H1 (cell line): ENCODE measurements at regions not wholly inside any gene's neighbourhood (a gene's known extent, or its start where the extent isn't known, plus 50 kb on each side); places are given as distances from the start of the nearest gene placed in this dataset.

Experiments
- CTCF ChIA-PET: fragments of 300-600 bp; sonication (Branson Sonifier 250); formaldehyde crosslinking; loops from one replicate; lab custom pipeline; 2021; ENCODE audit not compliant: partially characterized antibody; lab: Charles Lee
- POLR2A ChIA-PET: fragments of 300-600 bp; sonication (Branson Sonifier 250); formaldehyde crosslinking; loops from one replicate; lab custom pipeline; 2021; ENCODE audit warnings: inconsistent platforms; ENCODE audit not compliant: partially characterized antibody; lab: Charles Lee
- DNase-seq, 2 experiments: peaks; one replicate each; pipeline versions ENCODE4 v3.0.0 to v3.0.0-alpha.2; 2010 to 2022; ENCODE audit warnings: low spot score in 2 of 2, low read depth in 1 of 2, mixed read lengths in 1 of 2
- FAIRE-seq: peaks from 2 replicates; lab custom pipeline; 2011; peaks lifted over from hg19 to GRCh38; lab: Jason Lieb, UNC
- H2AFZ ChIP-seq: 2 replicates; pipeline ENCODE4 v1.8.1; 2012; ENCODE audit warnings: low read length, inconsistent platforms
- H2AK5ac ChIP-seq: 2 replicates; pipeline ENCODE4 v1.6.1; 2013; ENCODE audit warnings: low read depth, low read length
- H2BK120ac ChIP-seq: replicated peaks from 2 replicates; pipeline ENCODE3; 2013; ENCODE audit warnings: low read depth, low read length, inconsistent platforms
- H2BK12ac ChIP-seq: 2 replicates; pipeline ENCODE4 v1.6.1; 2013; ENCODE audit warnings: low read depth, low read length
- H2BK15ac ChIP-seq: 2 replicates; pipeline ENCODE4 v1.6.1; 2013; ENCODE audit warnings: low read length
- H2BK20ac ChIP-seq: 2 replicates; pipeline ENCODE4 v1.6.1; 2013; ENCODE audit warnings: low read length
- H2BK5ac ChIP-seq: 2 replicates; pipeline ENCODE4 v1.6.1; 2013; ENCODE audit warnings: low read depth, low read length
- H3K14ac ChIP-seq: 2 replicates; pipeline ENCODE4 v1.6.1; 2013; ENCODE audit warnings: inconsistent platforms; ENCODE audit not compliant: insufficient read length
- H3K18ac ChIP-seq: 2 replicates; pipeline ENCODE4 v1.6.1; 2013; ENCODE audit warnings: low read length; ENCODE audit errors: extremely low read depth
- H3K23ac ChIP-seq: 2 replicates; pipeline ENCODE4 v1.6.1; 2013; ENCODE audit warnings: inconsistent platforms; ENCODE audit not compliant: insufficient read length
- H3K23me2 ChIP-seq: 2 replicates; pipeline ENCODE4 v1.6.1; 2013; ENCODE audit warnings: low read depth, low read length
- H3K27ac ChIP-seq: 2 replicates; pipeline ENCODE4 v1.6.1; 2011; ENCODE audit warnings: low read depth, low read length, inconsistent platforms
- H3K27me3 ChIP-seq, 4 experiments: replicated peaks in 1 of 4; 1 replicate in 1 of 4; 2 replicates in 3 of 4; pipeline versions ENCODE4 v1.6.1 to v1.8.1; 2011 to 2013; ENCODE audit warnings: low read length in 3 of 4, mild to moderate bottlenecking in 3 of 4, inconsistent platforms in 2 of 4, mixed read lengths in 2 of 4, moderate library complexity in 1 of 4; ENCODE audit not compliant: control insufficient read depth in 3 of 4, insufficient read depth in 3 of 4; ENCODE audit errors: extremely low read depth in 1 of 4
- H3K36me3 ChIP-seq, 4 experiments: 2 replicates each; pipeline versions ENCODE4 v1.6.1 to v1.8.1; 2011 to 2013; ENCODE audit warnings: mild to moderate bottlenecking in 4 of 4, low read length in 3 of 4, moderate library complexity in 2 of 4, control low read depth in 1 of 4, inconsistent platforms in 1 of 4; ENCODE audit not compliant: insufficient read depth in 4 of 4, control insufficient read depth in 2 of 4
- H3K4ac ChIP-seq: replicated peaks from 2 replicates; pipeline ENCODE3; 2013; ENCODE audit warnings: low read length, low read depth, mixed read lengths, inconsistent platforms; ENCODE audit not compliant: insufficient read length
- H3K4me1 ChIP-seq, 4 experiments: replicated peaks in 1 of 4; 1 replicate in 1 of 4; 2 replicates in 3 of 4; pipeline versions ENCODE4 v1.6.1 to v1.8.1; 2011 to 2013; ENCODE audit warnings: low read length in 3 of 4, inconsistent platforms in 2 of 4, mixed read lengths in 1 of 4; ENCODE audit not compliant: insufficient read depth in 4 of 4, control insufficient read depth in 3 of 4
- H3K4me2 ChIP-seq, 2 experiments: 2 replicates each; pipeline versions ENCODE4 v1.6.1 to v1.8.1; 2011 to 2013; ENCODE audit warnings: low read depth in 2 of 2, low read length in 2 of 2, control low read depth in 1 of 2, inconsistent platforms in 1 of 2, mild to moderate bottlenecking in 1 of 2; ENCODE audit not compliant: insufficient read depth in 1 of 2
- H3K4me3 ChIP-seq, 4 experiments: fragments of 200-600, 300-600 bp in 1 of 4; sonication (generic), shearing (Covaris generic), sonication (Bioruptor Twin) in 1 of 4; 2 replicates each; pipeline versions ENCODE4 v1.5.1 to v1.8.1; 2011 to 2016; ENCODE audit warnings: low read length in 4 of 4, low read depth in 3 of 4, control low read depth in 2 of 4, inconsistent platforms in 2 of 4, mild to moderate bottlenecking in 2 of 4, mixed read lengths in 1 of 4, moderate library complexity in 1 of 4; ENCODE audit not compliant: insufficient read depth in 2 of 4; ENCODE audit errors: extremely low read depth in 1 of 4
- H3K56ac ChIP-seq: replicated peaks from 2 replicates; pipeline ENCODE3; 2013; ENCODE audit warnings: low read depth, mild to moderate bottlenecking, mixed read lengths, low read length, inconsistent platforms; ENCODE audit not compliant: insufficient read length
- H3K79me1 ChIP-seq: 2 replicates; pipeline ENCODE4 v1.6.1; 2013; ENCODE audit warnings: low read depth, low read length, control low read depth
- H3K79me2 ChIP-seq, 2 experiments: 2 replicates each; pipeline versions ENCODE4 v1.6.1 to v1.8.1; 2012 to 2013; ENCODE audit warnings: low read length in 2 of 2, mild to moderate bottlenecking in 2 of 2, inconsistent platforms in 1 of 2; ENCODE audit not compliant: insufficient read depth in 2 of 2, control insufficient read depth in 1 of 2
- H3K9ac ChIP-seq, 4 experiments: replicated peaks in 1 of 4; 1 replicate in 1 of 4; 2 replicates in 3 of 4; pipeline versions ENCODE4 v1.6.1 to v1.8.1; 2011 to 2013; ENCODE audit warnings: low read depth in 3 of 4, low read length in 3 of 4, control low read depth in 2 of 4, mild to moderate bottlenecking in 2 of 4, moderate library complexity in 2 of 4, inconsistent platforms in 1 of 4; ENCODE audit errors: extremely low read depth in 1 of 4
- H3K9me3 ChIP-seq, 2 experiments: 2 replicates each; pipeline versions ENCODE4 v1.6.1 to v1.8.1; 2012 to 2013; ENCODE audit warnings: mild to moderate bottlenecking in 2 of 2, moderate library complexity in 2 of 2, control low read depth in 1 of 2, inconsistent platforms in 1 of 2, low read depth in 1 of 2, low read length in 1 of 2, mixed read lengths in 1 of 2; ENCODE audit not compliant: insufficient read depth in 2 of 2
- H4K20me1 ChIP-seq, 2 experiments: replicated peaks in 1 of 2; 2 replicates each; pipeline versions ENCODE3 to v1.8.1; 2011 to 2013; ENCODE audit warnings: inconsistent platforms in 2 of 2, low read length in 2 of 2, mild to moderate bottlenecking in 1 of 2; ENCODE audit not compliant: insufficient read depth in 2 of 2, control insufficient read depth in 1 of 2
- H4K5ac ChIP-seq: 2 replicates; pipeline ENCODE4 v1.6.1; 2013; ENCODE audit warnings: low read length, low read depth, mixed read lengths, inconsistent platforms; ENCODE audit not compliant: insufficient read length
- H4K8ac ChIP-seq: 2 replicates; pipeline ENCODE4 v1.8.0; 2013; ENCODE audit warnings: mild to moderate bottlenecking, moderate library complexity, low read length, inconsistent platforms; ENCODE audit not compliant: insufficient read depth; ENCODE audit errors: extremely low read depth
- H4K91ac ChIP-seq: replicated peaks from 2 replicates; pipeline ENCODE3; 2013; ENCODE audit warnings: low read length, mixed read lengths, inconsistent platforms; ENCODE audit not compliant: insufficient read length
- BACH1 ChIP-seq: IDR thresholded peaks from 2 replicates; pipeline ENCODE4 v1.6.1; 2012; ENCODE audit warnings: low read length, improper control_type of control experiment
- BRCA1 ChIP-seq: IDR thresholded peaks from 2 replicates; pipeline ENCODE4 v1.6.1; 2012; ENCODE audit warnings: low read depth, low read length, improper control_type of control experiment
- WGBS, 2 experiments: shearing (Covaris generic) in 1 of 2; methylation state at CpG; one replicate each; pipeline versions ENCODE4 v1.1.6 to v1.1.7; 2013 to 2015; ENCODE audit warnings: low lambda C conversion rate in 2 of 2, mixed read lengths in 2 of 2, inconsistent platforms in 1 of 2, low coverage in 1 of 2, missing lambda C conversion rate in 1 of 2; ENCODE audit not compliant: insufficient replicate concordance in 2 of 2, insufficient coverage in 1 of 2, insufficient read length in 1 of 2; ENCODE audit errors: extremely low coverage in 1 of 2, missing lambda C conversion rate in 1 of 2; 5-methylcytosine and 5-hydroxymethylcytosine counted together
- TF ChIP-seq, protein P1 (sequence below): IDR thresholded peaks from 2 replicates; pipeline ENCODE4 v1.6.1; 2012; ENCODE audit warnings: inconsistent platforms

DNA sequence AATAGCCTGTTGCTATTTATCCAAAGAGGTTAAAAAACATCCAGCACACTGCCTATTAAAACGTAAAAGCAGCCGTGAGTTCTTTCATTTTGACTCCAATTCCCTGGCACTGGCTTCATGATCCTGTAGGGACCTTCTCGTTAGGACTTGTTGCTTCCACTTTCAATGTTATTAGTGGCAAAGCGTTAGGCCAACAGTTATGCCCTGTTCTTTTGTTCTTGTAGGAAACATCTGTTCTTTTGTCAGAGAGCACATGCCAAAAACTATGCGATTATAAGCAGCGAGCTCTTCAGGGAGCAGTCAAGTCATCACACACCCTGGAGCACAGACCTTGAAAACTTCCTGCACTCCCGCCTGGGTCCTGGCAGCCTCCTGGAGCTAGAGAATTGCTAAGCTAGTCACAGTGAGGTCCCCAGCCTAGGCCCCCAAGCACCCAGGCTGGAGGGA, 609.5 kb upstream of the ARID1B start:
- ChIA-PET CTCF (interaction anchor here (0.7 to 1.3 kb wide), 2 partner anchors 98 to 396 kb away, joined by 3 read pairs; no protein-coding TSS in a partner anchor), POLR2A (no interaction called here)
- Histone ChIP-seq H2AFZ (peak overlapping the region; percentile 93), H3K23ac (no peak overlapping the region), H2BK5ac (0 out of 2 replicates have a peak overlapping the region, but pooled peaks have one; percentile 18), H3K79me2 (no peaks in the 10 kb centered on the region), H3K36me3 (no peaks in the 10 kb centered on the region), H3K18ac (no peak overlapping the region), H2BK15ac (0 out of 2 replicates have a peak overlapping the region, but pooled peaks have one; percentile 6), H3K4me3 (no peak overlapping the region), H2AK5ac (no peak overlapping the region), H3K27me3 (no peaks in the 10 kb centered on the region), H3K23me2 (no peaks in the 10 kb centered on the region), H3K14ac (no peak overlapping the region), H3K27ac (no peak overlapping the region), H4K5ac (no peak overlapping the region), H4K8ac (no peak overlapping the region), H4K20me1 (no peaks in the 10 kb centered on the region), H3K4me1 (0 out of 7 replicates have a peak, but pooled peaks cover 0 to 2% (median 0%) of the 10 kb centered on the region in 4 experiments), H3K4ac (no peak overlapping the region), H3K56ac (no peak overlapping the region), H3K79me1 (no peaks in the 10 kb centered on the region), H4K91ac (no peak overlapping the region), H3K4me2 (no peak overlapping the region), H2BK120ac (no peak overlapping the region), H2BK20ac (no peak overlapping the region), H3K9ac (no peak overlapping the region), H2BK12ac (peak overlapping the region; percentile 76; the same call in 1 of the 2 replicates), H3K9me3 (no peaks in the 10 kb centered on the region)
- WGBS, 2 experiments, result 87% methylated on average over 7 of the region's 7 CpGs; no CpG with 5 or more reads in 1 of the 2 experiments
- no peak for TF ChIP-seq BACH1
- no peak for TF ChIP-seq BRCA1
- TF ChIP-seq, protein P1, sequence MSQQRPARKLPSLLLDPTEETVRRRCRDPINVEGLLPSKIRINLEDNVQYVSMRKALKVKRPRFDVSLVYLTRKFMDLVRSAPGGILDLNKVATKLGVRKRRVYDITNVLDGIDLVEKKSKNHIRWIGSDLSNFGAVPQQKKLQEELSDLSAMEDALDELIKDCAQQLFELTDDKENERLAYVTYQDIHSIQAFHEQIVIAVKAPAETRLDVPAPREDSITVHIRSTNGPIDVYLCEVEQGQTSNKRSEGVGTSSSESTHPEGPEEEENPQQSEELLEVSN, result no peak
- no peak for FAIRE-seq
- no peak for DNase-seq
